Gastroesophageal sphincter (tissue), 3 donors: ENCODE measurements at regions not wholly inside any gene's neighbourhood (a gene's known extent, or its start where the extent isn't known, plus 50 kb on each side); places are given as distances from the start of the nearest gene placed in this dataset.

Experiments
- POLR2A ChIP-seq, 2 donors: fragments of 450-650 bp; IDR thresholded peaks; one replicate each; pipeline ENCODE4 v1.6.1; 2017; ENCODE audit warnings: antibody characterized with exemption in 2 of 2, mild to moderate bottlenecking in 2 of 2, moderate library complexity in 1 of 2
- TF ChIP-seq, protein P1 (sequence below), 4 experiments: fragments of 200-600 bp in 2 of 4; fragments of 450-650 bp in 2 of 4; sonication (generic) in 1 of 4; IDR thresholded peaks; one replicate each; pipeline ENCODE4 v1.5.1; 2017 to 2019; ENCODE audit warnings: antibody characterized with exemption in 4 of 4, mild to moderate bottlenecking in 2 of 4, moderate library complexity in 2 of 4

DNA sequence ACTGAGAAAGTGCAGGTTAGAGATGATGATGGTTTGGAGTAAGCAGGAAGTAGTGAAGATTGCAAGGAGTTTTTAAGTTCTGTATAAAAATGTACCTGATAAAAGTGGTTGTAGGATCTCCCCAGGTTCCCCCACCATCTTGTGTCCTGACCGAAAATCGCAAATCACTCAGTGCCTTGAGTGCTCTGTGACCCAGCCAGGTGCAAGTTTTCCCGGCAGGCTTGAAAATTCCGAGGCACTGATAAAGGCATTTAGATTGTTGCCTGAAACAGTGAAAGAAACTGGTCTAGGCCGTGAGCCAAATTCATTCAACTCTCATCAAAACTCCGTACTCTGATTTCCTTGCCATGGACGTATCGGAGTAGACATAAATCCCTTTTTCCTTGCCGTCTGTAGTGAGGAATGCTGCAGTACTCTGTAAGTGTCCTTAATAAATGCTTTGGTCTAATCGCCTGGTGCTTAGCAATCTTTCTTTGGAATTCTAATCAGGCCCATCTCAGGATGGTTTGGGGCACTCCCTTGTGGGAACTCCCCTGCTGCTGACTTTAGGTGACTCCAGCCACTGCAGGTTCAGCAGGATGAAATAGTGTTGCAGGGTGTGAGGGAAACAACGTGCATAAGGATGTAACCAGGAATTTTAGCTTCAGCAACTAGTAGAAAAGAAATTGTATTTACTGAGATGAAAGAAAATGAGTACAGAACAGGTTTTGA, 1199.8 kb upstream of the MAP3K7 start:
- TF ChIP-seq, protein P1, sequence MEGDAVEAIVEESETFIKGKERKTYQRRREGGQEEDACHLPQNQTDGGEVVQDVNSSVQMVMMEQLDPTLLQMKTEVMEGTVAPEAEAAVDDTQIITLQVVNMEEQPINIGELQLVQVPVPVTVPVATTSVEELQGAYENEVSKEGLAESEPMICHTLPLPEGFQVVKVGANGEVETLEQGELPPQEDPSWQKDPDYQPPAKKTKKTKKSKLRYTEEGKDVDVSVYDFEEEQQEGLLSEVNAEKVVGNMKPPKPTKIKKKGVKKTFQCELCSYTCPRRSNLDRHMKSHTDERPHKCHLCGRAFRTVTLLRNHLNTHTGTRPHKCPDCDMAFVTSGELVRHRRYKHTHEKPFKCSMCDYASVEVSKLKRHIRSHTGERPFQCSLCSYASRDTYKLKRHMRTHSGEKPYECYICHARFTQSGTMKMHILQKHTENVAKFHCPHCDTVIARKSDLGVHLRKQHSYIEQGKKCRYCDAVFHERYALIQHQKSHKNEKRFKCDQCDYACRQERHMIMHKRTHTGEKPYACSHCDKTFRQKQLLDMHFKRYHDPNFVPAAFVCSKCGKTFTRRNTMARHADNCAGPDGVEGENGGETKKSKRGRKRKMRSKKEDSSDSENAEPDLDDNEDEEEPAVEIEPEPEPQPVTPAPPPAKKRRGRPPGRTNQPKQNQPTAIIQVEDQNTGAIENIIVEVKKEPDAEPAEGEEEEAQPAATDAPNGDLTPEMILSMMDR (IDR thresholded peaks at IDR 0.05), result no peak
- no peak for TF ChIP-seq POLR2A (IDR thresholded peaks at IDR 0.05)
